Activated naive CD4-positive, alpha-beta T cell treated with anti-CD3 and anti-CD28 coated beads for 36 hours (primary cell): ENCODE measurements at regions not wholly inside any gene's neighbourhood (a gene's known extent, or its start where the extent isn't known, plus 50 kb on each side); places are given as distances from the start of the nearest gene placed in this dataset.

Experiments
- CTCF ChIA-PET: fragments of 350-600 bp; sonication (Branson Sonifier 250); formaldehyde crosslinking; loops from one replicate; lab custom pipeline; 2021; ENCODE audit warnings: antibody characterized with exemption; lab: Charles Lee
- DNase-seq: peaks from one replicate; pipeline ENCODE4 v3.0.0-alpha.2; 2020
- H3K27ac Mint-ChIP-seq: one replicate; pipeline ENCODE4 v1.8.0; 2021; ENCODE audit warnings: mild to moderate bottlenecking, mixed read lengths
- H3K27me3 Mint-ChIP-seq: one replicate; pipeline ENCODE4 v1.8.0; 2021; ENCODE audit warnings: low read depth, mixed read lengths
- H3K36me3 Mint-ChIP-seq: one replicate; pipeline ENCODE4 v1.8.0; 2021; ENCODE audit warnings: low read depth, mixed read lengths
- H3K4me1 Mint-ChIP-seq: one replicate; pipeline ENCODE4 v1.8.0; 2021; ENCODE audit warnings: low read depth, mixed read lengths
- H3K4me3 Mint-ChIP-seq: one replicate; pipeline ENCODE4 v1.8.0; 2021; ENCODE audit warnings: mild to moderate bottlenecking, moderate library complexity, mixed read lengths
- H3K9me3 Mint-ChIP-seq: one replicate; pipeline ENCODE4 v1.8.0; 2021; ENCODE audit warnings: mixed read lengths
- intact Hi-C: fragments of 100-400 bp; cut with micrococcal nuclease; formaldehyde crosslinking; loops from one replicate; pipeline ENCODE4 v1.15.1; 2023

DNA sequence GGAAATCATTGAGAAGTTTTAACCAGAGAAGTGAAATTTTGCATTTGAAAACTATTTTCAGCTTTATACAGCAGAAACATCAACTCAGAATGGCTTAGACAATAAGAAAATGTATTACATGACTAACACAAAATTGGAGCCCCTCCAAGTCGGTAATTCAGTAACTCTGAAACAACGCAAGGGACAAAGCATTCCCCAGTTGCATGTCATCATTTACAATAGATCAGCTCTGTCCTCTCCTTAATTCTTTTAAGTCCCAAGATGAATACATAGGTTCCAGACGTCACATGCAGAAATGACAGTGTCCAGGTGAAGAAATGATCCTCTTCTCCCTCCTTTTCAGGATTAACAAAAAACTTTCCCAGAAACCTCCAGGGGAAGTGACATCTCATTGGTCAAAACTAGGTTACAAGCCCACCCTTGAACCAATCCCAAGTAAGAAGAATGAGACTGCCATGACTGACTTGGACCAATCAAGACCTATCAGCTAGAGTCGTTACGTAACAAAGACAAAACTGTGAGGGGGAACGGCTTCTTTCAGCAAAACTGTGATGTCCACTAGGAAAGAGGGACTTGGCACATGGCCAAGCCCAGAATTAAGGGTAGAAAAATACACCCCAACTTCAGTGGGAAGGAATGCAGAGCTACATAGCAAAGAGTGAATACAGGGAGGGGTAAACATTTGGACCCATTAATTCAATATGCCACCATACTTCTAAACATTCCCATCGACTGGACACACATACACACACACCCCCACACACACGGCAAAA is 114.3 kb upstream of the PRNP start:
- CTCF ChIA-PET = no interaction called here
- Mint-ChIP-seq H3K4me1 (no peaks in the 10 kb centered on the region), H3K27me3 (peaks cover 20% of the 10 kb centered on the region), H3K36me3 (no peaks in the 10 kb centered on the region), H3K4me3 (no peak overlapping the region), H3K9me3 (no peaks in the 10 kb centered on the region), H3K27ac (no peak overlapping the region)
- DNase-seq = no peak
- intact Hi-C loops = no loop called here

DNA sequence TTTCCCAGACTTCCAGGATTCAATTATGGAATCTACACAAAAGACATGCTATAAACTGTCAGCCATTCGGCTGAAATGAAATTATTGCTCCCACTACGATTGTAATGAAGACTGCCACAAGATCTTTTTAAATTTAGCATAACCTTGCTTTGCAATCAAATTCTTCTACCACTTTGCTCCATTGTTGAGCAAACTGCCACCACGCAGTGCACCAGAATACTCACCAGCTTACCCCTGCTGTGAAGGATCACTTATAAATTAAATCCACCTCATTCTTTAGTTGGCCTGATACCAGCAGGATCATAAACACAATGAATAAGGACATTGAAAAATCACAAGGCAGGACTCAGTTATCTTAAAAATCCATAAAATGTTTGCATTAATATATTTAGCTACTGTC is 116.4 kb upstream of the PRNP start:
- H3K27me3 Mint-ChIP-seq = peaks cover 13% of the 10 kb centered on the region
- CTCF ChIA-PET = no interaction called here
- no peak for DNase-seq
- no peak overlapping the region for H3K4me3 Mint-ChIP-seq
- H3K36me3 Mint-ChIP-seq = no peaks in the 10 kb centered on the region
- no peaks in the 10 kb centered on the region for H3K4me1 Mint-ChIP-seq
- H3K9me3 Mint-ChIP-seq = no peaks in the 10 kb centered on the region
- intact Hi-C loops = no loop called here
- no peak overlapping the region for H3K27ac Mint-ChIP-seq

DNA sequence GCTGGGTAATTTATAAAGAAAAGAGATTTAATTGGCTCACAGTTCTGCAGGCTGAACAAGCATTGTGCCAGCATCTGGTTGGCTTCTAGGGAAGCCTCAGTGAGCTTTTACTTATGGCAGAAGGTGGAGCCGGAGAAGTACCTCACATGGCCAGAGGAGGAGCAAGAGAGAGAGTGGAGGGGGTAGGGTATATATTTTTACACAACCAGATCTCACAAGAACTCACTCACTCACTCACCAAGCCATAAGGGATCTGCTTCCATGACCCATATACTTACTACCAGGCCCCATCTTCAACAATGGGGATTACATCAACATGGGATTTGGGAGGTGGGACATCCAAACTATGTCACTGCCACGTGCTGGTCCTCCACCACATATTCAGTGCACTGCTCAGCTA is 117.2 kb upstream of the PRNP start:
- Mint-ChIP-seq H3K9me3 (no peaks in the 10 kb centered on the region), H3K27ac (no peak overlapping the region), H3K27me3 (peaks cover 19% of the 10 kb centered on the region), H3K4me3 (no peak overlapping the region), H3K36me3 (no peaks in the 10 kb centered on the region), H3K4me1 (no peaks in the 10 kb centered on the region)
- intact Hi-C loops = no loop called here
- CTCF ChIA-PET = interaction anchor here (1.2 kb wide), 1 partner anchor 77 kb away, joined by 3 read pairs; no protein-coding TSS in a partner anchor
- peak; percentile 23 for DNase-seq

DNA sequence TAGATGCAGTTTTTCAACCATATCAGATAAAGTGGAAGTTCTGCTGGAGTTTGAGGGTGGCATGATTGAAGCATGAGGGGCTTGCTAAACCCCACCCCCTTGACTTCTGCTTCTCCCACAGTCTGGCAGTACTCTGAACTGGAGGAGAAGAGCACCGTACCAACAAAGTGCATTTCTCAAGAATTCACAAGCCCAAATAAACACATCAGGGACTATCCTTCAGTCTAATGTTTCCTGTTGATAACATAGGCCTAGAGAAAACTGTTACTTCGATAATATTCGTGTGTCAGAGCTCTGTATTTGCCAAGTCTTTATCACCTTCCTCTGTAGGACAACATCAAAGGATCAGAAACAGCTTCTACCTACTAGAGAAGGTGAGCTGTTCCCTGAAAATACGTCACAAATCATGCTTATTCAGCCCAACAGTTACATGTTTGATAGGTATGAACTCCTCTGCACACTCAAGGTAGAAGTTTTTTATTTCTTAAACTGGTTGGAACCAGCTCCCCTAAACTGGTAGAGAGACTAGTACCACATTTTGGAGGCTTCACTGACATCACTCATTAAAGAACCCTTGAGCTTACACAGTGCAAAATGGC is 117.8 kb upstream of the PRNP start:
- Mint-ChIP-seq H3K9me3 (no peaks in the 10 kb centered on the region), H3K4me3 (no peak overlapping the region), H3K27ac (no peak overlapping the region), H3K36me3 (no peaks in the 10 kb centered on the region), H3K27me3 (peaks cover 24% of the 10 kb centered on the region), H3K4me1 (no peaks in the 10 kb centered on the region)
- DNase-seq = no peak
- CTCF ChIA-PET = interaction anchor here (1.1 to 1.2 kb wide), 2 partner anchors 36 to 76 kb away, joined by 3 read pairs; no protein-coding TSS in a partner anchor
- intact Hi-C loops = no loop called here

DNA sequence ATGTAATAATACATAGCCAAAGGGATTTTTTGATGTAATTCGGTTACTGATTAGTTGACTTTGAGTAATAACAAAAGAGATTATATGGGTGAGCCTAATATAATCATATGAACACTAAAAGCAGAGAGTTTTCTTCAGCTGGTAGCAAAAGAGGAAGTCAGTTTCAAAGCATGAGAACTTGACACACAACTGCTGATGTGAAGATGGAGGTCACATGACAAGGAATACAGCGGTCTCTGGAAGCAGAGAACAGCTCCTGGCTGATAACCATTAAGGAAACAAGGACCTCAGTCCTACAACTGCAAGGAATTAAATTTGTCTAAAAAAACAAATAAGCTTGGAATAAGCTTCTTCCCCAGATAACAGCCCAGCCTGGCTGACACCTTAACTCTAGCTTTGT is 119.1 kb upstream of the PRNP start:
- intact Hi-C loops = no loop called here
- Mint-ChIP-seq H3K4me3 (no peak overlapping the region), H3K4me1 (no peaks in the 10 kb centered on the region), H3K27me3 (peaks cover 28% of the 10 kb centered on the region), H3K9me3 (no peaks in the 10 kb centered on the region), H3K36me3 (no peaks in the 10 kb centered on the region), H3K27ac (no peak overlapping the region)
- DNase-seq = no peak
- CTCF ChIA-PET = no interaction called here

DNA sequence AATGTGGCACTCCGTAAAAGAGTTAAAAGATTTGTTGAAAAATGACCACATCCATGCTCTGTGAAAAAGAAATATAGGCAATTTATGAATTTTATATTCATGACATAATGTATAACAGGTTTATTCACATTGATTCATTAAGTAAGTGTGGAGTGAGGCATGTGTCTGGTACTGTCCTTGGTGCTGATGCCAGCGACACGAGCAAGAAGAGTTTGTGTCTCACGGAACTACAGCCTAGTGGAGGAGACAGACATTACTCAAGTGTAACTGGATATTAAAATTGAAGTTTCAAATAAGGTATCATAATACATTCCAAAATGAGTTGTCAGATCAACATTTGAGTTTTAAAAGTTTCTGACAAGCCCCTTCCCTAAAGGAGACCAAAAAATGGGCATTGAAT is 122.7 kb upstream of the PRNP start:
- intact Hi-C loops = no loop called here
- H3K36me3 Mint-ChIP-seq = no peaks in the 10 kb centered on the region
- no peak overlapping the region for H3K27ac Mint-ChIP-seq
- CTCF ChIA-PET = interaction anchor here (0.6 kb wide), 1 partner anchor 178 kb away, joined by 4 read pairs; no protein-coding TSS in a partner anchor
- H3K27me3 Mint-ChIP-seq = peaks cover 23% of the 10 kb centered on the region
- H3K9me3 Mint-ChIP-seq = no peaks in the 10 kb centered on the region
- no peaks in the 10 kb centered on the region for H3K4me1 Mint-ChIP-seq
- peak; percentile 42 for DNase-seq
- no peak overlapping the region for H3K4me3 Mint-ChIP-seq

DNA sequence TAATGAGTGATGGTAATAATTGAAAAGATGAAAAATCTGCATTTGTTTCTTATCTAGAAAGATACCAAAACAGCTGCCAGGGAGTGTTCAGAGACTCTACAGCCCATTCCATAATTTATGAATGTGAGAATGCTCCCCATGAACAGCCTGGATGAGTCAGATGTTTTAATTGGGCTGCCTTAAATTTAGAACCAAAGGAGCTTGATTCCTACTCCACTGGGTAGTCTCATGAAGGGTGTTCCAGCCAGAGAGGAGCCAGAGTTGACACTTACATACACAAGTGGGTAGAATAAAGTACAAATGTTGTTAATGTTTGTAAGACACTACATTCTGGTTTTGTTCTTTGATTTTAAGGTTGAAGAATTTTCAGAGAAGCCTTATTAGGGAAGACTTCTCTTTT is 123.2 kb upstream of the PRNP start:
- DNase-seq = no peak
- H3K9me3 Mint-ChIP-seq = no peaks in the 10 kb centered on the region
- no peaks in the 10 kb centered on the region for H3K4me1 Mint-ChIP-seq
- H3K36me3 Mint-ChIP-seq = no peaks in the 10 kb centered on the region
- H3K27me3 Mint-ChIP-seq = peaks cover 23% of the 10 kb centered on the region
- H3K4me3 Mint-ChIP-seq = no peak overlapping the region
- CTCF ChIA-PET = interaction anchor here (0.6 to 1.2 kb wide), 3 partner anchors 15 to 374 kb away, joined by 3 to 5 read pairs (median 4); no protein-coding TSS in a partner anchor
- H3K27ac Mint-ChIP-seq = no peak overlapping the region
- intact Hi-C loops = no loop called here

DNA sequence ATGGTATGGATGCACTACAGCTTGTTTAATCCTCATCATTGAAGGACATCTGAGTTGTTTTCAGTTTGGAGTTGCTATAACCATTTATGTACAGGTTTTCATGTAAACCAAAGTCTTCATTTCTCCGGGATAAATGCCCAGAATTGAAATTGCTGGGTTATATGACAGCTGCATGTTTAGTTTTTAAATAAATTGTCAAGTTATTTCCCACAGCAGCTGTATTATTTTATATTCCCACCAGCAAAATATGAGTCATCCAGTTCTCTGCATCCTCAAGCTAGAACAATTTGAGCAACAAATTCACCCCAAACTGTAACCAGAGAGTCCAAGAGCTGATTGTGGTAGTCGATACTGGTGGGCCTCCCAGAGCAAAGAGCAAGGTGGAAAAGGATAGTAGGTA is 125.6 kb upstream of the PRNP start:
- Mint-ChIP-seq H3K27ac (no peak overlapping the region), H3K4me3 (no peak overlapping the region), H3K4me1 (no peaks in the 10 kb centered on the region), H3K27me3 (peaks cover 23% of the 10 kb centered on the region), H3K36me3 (no peaks in the 10 kb centered on the region), H3K9me3 (no peaks in the 10 kb centered on the region)
- CTCF ChIA-PET = interaction anchor here (1.2 kb wide), 1 partner anchor 25 kb away, joined by 3 read pairs; no protein-coding TSS in a partner anchor
- intact Hi-C loops = no loop called here
- no peak for DNase-seq

DNA sequence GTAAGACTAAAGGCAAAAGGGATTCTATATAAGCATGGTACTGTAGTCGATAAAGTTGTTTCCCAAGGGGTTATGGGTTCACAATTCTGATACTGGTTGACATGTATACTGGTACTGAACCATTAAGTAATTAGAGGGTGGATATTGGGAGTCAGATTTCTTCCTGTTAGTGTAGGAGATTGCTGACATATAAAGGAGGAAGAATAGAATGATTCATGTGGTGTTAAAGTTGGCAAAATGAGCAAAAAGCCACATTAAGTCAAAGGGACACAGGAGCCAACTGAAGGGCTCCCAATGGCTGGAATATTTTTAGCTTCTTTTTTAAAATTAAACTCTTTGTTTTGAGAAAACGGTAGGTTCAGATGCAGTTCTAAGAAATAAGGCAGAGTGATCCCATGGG is 126.3 kb upstream of the PRNP start:
- no peaks in the 10 kb centered on the region for H3K4me1 Mint-ChIP-seq
- H3K4me3 Mint-ChIP-seq = no peak overlapping the region
- H3K9me3 Mint-ChIP-seq = no peaks in the 10 kb centered on the region
- H3K27me3 Mint-ChIP-seq = peaks cover 20% of the 10 kb centered on the region
- no peaks in the 10 kb centered on the region for H3K36me3 Mint-ChIP-seq
- intact Hi-C loops = no loop called here
- DNase-seq = no peak
- CTCF ChIA-PET = interaction anchor here (0.5 to 1.2 kb wide), 2 partner anchors 26 to 513 kb away, joined by 3 read pairs; no protein-coding TSS in a partner anchor
- no peak overlapping the region for H3K27ac Mint-ChIP-seq

DNA sequence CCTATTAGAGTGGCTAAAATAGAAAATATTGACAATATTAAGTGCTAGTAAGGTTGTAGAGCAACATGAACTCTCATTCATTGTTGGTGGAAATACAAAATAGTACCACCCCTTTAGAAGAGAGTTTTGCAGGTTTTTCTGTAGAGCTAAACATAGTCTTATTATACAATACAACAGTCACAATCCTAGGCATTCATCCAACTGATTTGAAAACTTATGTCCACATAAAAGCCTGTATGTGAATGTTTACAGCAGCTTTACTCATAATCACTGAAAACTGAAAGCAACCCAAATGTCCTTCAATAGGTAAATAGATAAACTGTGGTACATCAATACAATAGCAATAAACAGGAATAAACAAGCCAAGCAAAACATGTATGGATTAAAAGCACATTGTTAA is 127.2 kb upstream of the PRNP start:
- Mint-ChIP-seq H3K4me3 (no peak overlapping the region), H3K4me1 (no peaks in the 10 kb centered on the region), H3K9me3 (no peaks in the 10 kb centered on the region), H3K27me3 (peaks cover 16% of the 10 kb centered on the region), H3K27ac (no peak overlapping the region), H3K36me3 (no peaks in the 10 kb centered on the region)
- no peak for DNase-seq
- intact Hi-C loops = no loop called here
- CTCF ChIA-PET = no interaction called here

DNA sequence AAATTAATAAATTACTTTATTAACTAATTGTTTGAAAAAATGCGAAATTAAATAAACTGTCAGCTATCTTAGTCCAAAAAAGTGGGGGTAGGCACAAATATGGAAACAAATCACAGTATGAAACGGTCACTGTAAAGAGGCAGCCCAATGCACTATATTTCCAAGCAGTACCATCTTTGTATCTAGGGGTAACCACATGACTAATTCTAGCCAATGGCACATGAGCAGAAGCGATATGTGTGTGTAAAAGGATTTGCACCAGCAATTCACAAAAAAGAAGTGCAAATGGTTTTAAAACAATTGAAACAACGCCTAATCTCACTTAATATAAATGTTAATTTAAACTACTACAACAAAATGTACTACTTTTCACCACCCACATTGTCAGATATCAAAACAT is 129.5 kb upstream of the PRNP start:
- DNase-seq = no peak
- Mint-ChIP-seq H3K27ac (no peak overlapping the region), H3K4me3 (no peak overlapping the region), H3K36me3 (no peaks in the 10 kb centered on the region), H3K9me3 (no peaks in the 10 kb centered on the region), H3K4me1 (no peaks in the 10 kb centered on the region), H3K27me3 (peaks cover 11% of the 10 kb centered on the region)
- CTCF ChIA-PET = no interaction called here
- intact Hi-C loops = no loop called here

DNA sequence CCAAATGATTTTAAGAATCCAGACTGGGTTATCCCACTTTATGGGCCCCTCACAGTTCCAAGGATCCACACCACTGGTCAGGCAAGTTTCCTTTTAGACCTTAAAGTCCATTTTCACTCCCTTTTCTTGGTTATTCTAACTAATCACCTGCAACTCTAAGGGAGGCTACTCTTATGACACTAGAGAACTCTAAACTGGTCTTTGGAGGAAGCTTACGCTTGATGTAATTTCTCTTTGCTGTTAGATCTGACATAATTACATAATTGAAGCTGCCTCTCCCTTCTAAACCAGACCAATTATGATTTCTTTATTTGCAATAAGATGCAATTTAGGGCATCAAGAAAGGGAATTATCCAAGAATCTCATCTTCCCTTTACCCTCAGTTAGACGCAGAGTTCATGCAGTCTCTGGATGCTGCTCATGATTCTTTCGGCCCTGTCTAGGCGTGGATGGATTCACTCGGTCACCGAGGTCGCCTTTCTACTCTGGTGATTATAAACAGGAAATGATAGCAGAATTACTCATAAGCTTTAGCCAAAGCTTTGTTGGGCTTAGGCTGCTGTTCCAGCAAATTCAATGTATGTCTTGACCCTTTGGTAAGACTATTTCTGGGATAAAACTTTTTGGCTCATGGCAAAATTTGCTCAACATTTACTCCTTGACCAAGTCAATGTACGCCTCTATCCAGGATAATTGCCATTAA is 130.9 kb upstream of the PRNP start:
- no peak for DNase-seq
- Mint-ChIP-seq H3K36me3 (no peaks in the 10 kb centered on the region), H3K9me3 (no peaks in the 10 kb centered on the region), H3K4me1 (no peaks in the 10 kb centered on the region), H3K27ac (no peak overlapping the region), H3K27me3 (peaks cover 17% of the 10 kb centered on the region), H3K4me3 (no peak overlapping the region)
- CTCF ChIA-PET = no interaction called here
- intact Hi-C loops = no loop called here
